Activated naive CD4-positive, alpha-beta T cell treated with anti-CD3 and anti-CD28 coated beads for 36 hours (primary cell): ENCODE measurements at regions not wholly inside any gene's neighbourhood (a gene's known extent, or its start where the extent isn't known, plus 50 kb on each side); places are given as distances from the start of the nearest gene placed in this dataset.
"Not testable (repeated sequence)": the region's sequence is repeated elsewhere in the genome, so short reads cannot be mapped to it uniquely, and the experiment has no call there.

Experiments
- CTCF ChIA-PET: fragments of 350-600 bp; sonication (Branson Sonifier 250); formaldehyde crosslinking; loops from one replicate; lab custom pipeline; 2021; ENCODE audit warnings: antibody characterized with exemption; lab: Charles Lee
- DNase-seq: peaks from one replicate; pipeline ENCODE4 v3.0.0-alpha.2; 2020
- H3K27ac Mint-ChIP-seq: one replicate; pipeline ENCODE4 v1.8.0; 2021; ENCODE audit warnings: mild to moderate bottlenecking, mixed read lengths
- H3K27me3 Mint-ChIP-seq: one replicate; pipeline ENCODE4 v1.8.0; 2021; ENCODE audit warnings: low read depth, mixed read lengths
- H3K36me3 Mint-ChIP-seq: one replicate; pipeline ENCODE4 v1.8.0; 2021; ENCODE audit warnings: low read depth, mixed read lengths
- H3K4me1 Mint-ChIP-seq: one replicate; pipeline ENCODE4 v1.8.0; 2021; ENCODE audit warnings: low read depth, mixed read lengths
- H3K4me3 Mint-ChIP-seq: one replicate; pipeline ENCODE4 v1.8.0; 2021; ENCODE audit warnings: mild to moderate bottlenecking, moderate library complexity, mixed read lengths
- H3K9me3 Mint-ChIP-seq: one replicate; pipeline ENCODE4 v1.8.0; 2021; ENCODE audit warnings: mixed read lengths
- intact Hi-C: fragments of 100-400 bp; cut with micrococcal nuclease; formaldehyde crosslinking; loops from one replicate; pipeline ENCODE4 v1.15.1; 2023

- no peaks in the 10 kb centered on the region for H3K9me3 Mint-ChIP-seq
- intact Hi-C loops, result no loop called here
- no peaks in the 10 kb centered on the region for H3K27me3 Mint-ChIP-seq
- H3K27ac Mint-ChIP-seq, result no peak overlapping the region
- H3K4me1 Mint-ChIP-seq, result peaks cover 16% of the 10 kb centered on the region
- no peak for DNase-seq
- H3K4me3 Mint-ChIP-seq, result no peak overlapping the region
- no peaks in the 10 kb centered on the region for H3K36me3 Mint-ChIP-seq
- CTCF ChIA-PET, result interaction anchor here (0.9 to 6.5 kb wide), 3 partner anchors 18 to 91 kb away, joined by 3 to 73 read pairs (median 3); no protein-coding TSS in a partner anchor
These were observed 96.0 kb upstream of the IGLL5 start for GRCh38 chr22:22791438-22792181.

GRCh38 chr22:22792205-22792786 lies 95.3 kb upstream of the IGLL5 start:
- H3K36me3 Mint-ChIP-seq, H3K4me3 Mint-ChIP-seq, intact Hi-C loops, DNase-seq, CTCF ChIA-PET, H3K9me3 Mint-ChIP-seq, H3K27ac Mint-ChIP-seq, H3K27me3 Mint-ChIP-seq: not testable (repeated sequence)
- H3K4me1 Mint-ChIP-seq, result peaks cover 16% of the 10 kb centered on the region

- H3K27ac Mint-ChIP-seq, H3K9me3 Mint-ChIP-seq, intact Hi-C loops, H3K27me3 Mint-ChIP-seq, DNase-seq, H3K4me1 Mint-ChIP-seq, H3K36me3 Mint-ChIP-seq, CTCF ChIA-PET, H3K4me3 Mint-ChIP-seq: not testable (repeated sequence)
These were observed 92.0 kb upstream of the IGLL5 start for GRCh38 chr22:22795639-22796038.

GRCh38 chr22:22796724-22797123 lies 90.9 kb upstream of the IGLL5 start:
- CTCF ChIA-PET, result interaction anchor here (1.0 to 2.0 kb wide), 2 partner anchors 14 to 88 kb away, joined by 3 to 5 read pairs; no protein-coding TSS in a partner anchor

DNA sequence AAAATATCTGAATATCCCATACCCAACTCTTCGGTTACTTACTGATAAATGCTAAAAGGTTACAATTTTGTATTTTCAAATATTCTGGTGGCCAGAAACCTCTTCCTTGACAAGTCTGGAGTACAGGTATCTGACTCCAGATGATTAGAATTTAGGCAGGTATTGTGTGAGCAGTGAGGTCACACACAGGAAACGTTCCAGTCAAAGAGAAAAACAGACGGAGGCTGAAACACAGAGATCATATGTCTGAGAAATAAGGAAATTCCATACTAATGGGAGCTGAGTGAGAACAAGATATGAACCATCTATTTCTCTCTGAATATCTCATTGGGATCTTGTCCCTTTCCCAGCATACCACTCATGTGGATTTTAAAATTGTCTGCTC lies 89.4 kb upstream of the IGLL5 start:
- no peaks in the 10 kb centered on the region for H3K9me3 Mint-ChIP-seq
- peaks cover 2% of the 10 kb centered on the region for H3K4me1 Mint-ChIP-seq
- no peaks in the 10 kb centered on the region for H3K27me3 Mint-ChIP-seq
- CTCF ChIA-PET, result interaction anchor here (0.6 to 4.1 kb wide), 8 partner anchors 9 to 334 kb away, joined by 3 to 20 read pairs (median 5); no protein-coding TSS in a partner anchor
- DNase-seq, result no peak
- H3K27ac Mint-ChIP-seq, result no peak overlapping the region
- intact Hi-C loops, result no loop called here
- no peak overlapping the region for H3K4me3 Mint-ChIP-seq
- no peaks in the 10 kb centered on the region for H3K36me3 Mint-ChIP-seq

More at GRCh38 chr22:22796724-22797123, 90.9 kb upstream of the IGLL5 start:
- no peaks in the 10 kb centered on the region for H3K36me3 Mint-ChIP-seq
- H3K27ac Mint-ChIP-seq, result no peak overlapping the region
- H3K27me3 Mint-ChIP-seq, result no peaks in the 10 kb centered on the region
- H3K4me1 Mint-ChIP-seq, result peaks cover 2% of the 10 kb centered on the region
- no peak for DNase-seq
- H3K4me3 Mint-ChIP-seq, result no peak overlapping the region
- intact Hi-C loops, result no loop called here
- no peaks in the 10 kb centered on the region for H3K9me3 Mint-ChIP-seq

GRCh38 chr22:22798716-22799115 lies 88.9 kb upstream of the IGLL5 start:
- H3K9me3 Mint-ChIP-seq, result no peaks in the 10 kb centered on the region
- no peak overlapping the region for H3K27ac Mint-ChIP-seq
- no peaks in the 10 kb centered on the region for H3K36me3 Mint-ChIP-seq
- intact Hi-C loops, result no loop called here
- H3K27me3 Mint-ChIP-seq, result no peaks in the 10 kb centered on the region
- H3K4me1 Mint-ChIP-seq, result peaks cover 2% of the 10 kb centered on the region
- no peak for DNase-seq
- CTCF ChIA-PET, result interaction anchor here (0.6 to 4.1 kb wide), 7 partner anchors 9 to 333 kb away, joined by 3 to 20 read pairs (median 5); no protein-coding TSS in a partner anchor
- H3K4me3 Mint-ChIP-seq, result no peak overlapping the region

DNA sequence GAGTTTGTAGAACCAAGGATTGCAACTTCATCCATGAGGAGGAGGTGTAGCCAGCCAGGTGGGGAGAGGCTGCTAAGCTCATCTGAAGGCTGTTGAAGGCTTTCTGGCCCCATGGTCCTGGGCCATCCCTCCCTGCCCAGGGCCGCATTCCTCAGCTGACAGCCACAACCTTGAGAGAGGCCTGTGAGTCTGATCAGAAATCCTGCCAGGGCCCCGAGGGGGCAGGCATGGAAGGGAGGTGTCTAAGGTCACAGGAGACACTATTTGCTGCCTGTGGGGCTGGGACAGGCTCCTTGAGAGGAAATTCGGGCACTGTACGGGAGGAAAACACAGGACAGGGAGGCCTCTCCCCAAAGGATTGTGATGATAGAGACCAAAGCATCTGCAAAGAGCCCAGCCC lies 88.1 kb upstream of the IGLL5 start:
- Mint-ChIP-seq H3K36me3 (no peaks in the 10 kb centered on the region), H3K27ac (no peak overlapping the region), H3K27me3 (no peaks in the 10 kb centered on the region), H3K4me3 (no peak overlapping the region), H3K4me1 (peaks cover 2% of the 10 kb centered on the region), H3K9me3 (no peaks in the 10 kb centered on the region)
- DNase-seq, result no peak
- intact Hi-C loops, result no loop called here
- CTCF ChIA-PET, result interaction anchor here (0.7 to 4.1 kb wide), 6 partner anchors 10 to 58 kb away, joined by 3 to 20 read pairs (median 6); no protein-coding TSS in a partner anchor

DNA sequence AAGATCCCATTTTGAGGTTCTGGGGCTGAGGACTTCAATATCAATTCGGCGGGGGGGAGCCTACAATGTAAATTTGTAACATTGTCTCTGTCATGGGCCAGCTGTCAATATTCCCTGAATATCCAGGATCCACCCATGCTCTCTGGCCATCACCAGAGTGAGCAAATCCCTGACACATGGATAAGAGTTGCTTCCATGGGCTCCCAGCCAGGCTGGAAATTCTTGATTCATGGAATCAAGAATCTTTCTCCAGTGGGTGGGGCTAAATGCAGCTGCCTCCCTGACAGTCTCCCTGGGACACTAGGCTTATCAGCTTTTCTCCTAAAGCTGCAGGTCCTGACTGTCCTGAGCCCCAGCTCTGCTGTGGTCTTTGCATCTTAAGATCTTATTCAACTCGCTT lies 86.9 kb upstream of the IGLL5 start:
- CTCF ChIA-PET, result interaction anchor here (1.5 to 4.1 kb wide), 3 partner anchors 9 to 83 kb away, joined by 4 to 20 read pairs (median 20); no protein-coding TSS in a partner anchor
- Mint-ChIP-seq H3K4me3 (no peak overlapping the region), H3K4me1 (peaks cover 2% of the 10 kb centered on the region), H3K27ac (no peak overlapping the region), H3K27me3 (no peaks in the 10 kb centered on the region), H3K9me3 (no peaks in the 10 kb centered on the region), H3K36me3 (no peaks in the 10 kb centered on the region)
- intact Hi-C loops, result no loop called here
- DNase-seq, result no peak

GRCh38 chr22:22802339-22802970 lies 85.2 kb upstream of the IGLL5 start:
- DNase-seq, result peak; percentile 49
- no peak overlapping the region for H3K27ac Mint-ChIP-seq
- no peak overlapping the region for H3K4me3 Mint-ChIP-seq
- H3K9me3 Mint-ChIP-seq, result no peaks in the 10 kb centered on the region
- peaks cover 2% of the 10 kb centered on the region for H3K4me1 Mint-ChIP-seq
- intact Hi-C loops, result no loop called here
- H3K36me3 Mint-ChIP-seq, result no peaks in the 10 kb centered on the region
- CTCF ChIA-PET, result interaction anchor here (0.7 to 1.8 kb wide), 13 partner anchors 14 to 339 kb away, joined by 3 to 8 read pairs (median 4); no protein-coding TSS in a partner anchor
- no peaks in the 10 kb centered on the region for H3K27me3 Mint-ChIP-seq

DNA sequence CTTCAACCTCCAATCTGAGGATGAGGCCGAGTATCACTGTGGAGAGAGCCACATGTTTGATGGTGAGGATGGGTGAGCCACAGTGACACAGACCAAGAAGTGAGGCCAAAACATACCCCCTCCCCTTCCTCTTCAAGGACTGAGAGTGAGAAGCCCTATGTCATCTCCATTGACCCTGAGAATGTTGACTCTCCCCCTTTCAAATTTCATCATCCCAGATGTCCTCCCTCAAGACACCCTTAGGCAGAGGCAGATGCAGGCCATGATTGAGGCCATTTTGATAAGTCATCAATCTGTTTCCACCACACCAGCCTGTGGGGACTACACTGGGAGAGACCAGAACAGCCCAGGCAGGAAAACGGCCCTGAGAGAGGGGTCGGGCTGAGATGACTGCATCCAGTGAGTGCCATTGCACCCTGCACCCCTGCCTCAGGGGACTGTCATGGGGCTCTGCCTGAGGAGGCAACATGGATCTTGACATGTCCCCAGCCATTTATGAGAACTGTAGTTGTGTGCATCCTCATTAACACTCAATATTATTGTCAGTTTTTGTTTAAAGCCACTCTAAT lies 84.2 kb upstream of the IGLL5 start:
- Mint-ChIP-seq H3K27ac (no peak overlapping the region), H3K4me3 (no peak overlapping the region), H3K9me3 (no peaks in the 10 kb centered on the region), H3K4me1 (peaks cover 2% of the 10 kb centered on the region), H3K36me3 (no peaks in the 10 kb centered on the region), H3K27me3 (no peaks in the 10 kb centered on the region)
- no peak for DNase-seq
- intact Hi-C loops, result no loop called here
- CTCF ChIA-PET, result interaction anchor here (1.2 kb wide), 2 partner anchors 81 to 156 kb away, joined by 3 to 8 read pairs; no protein-coding TSS in a partner anchor

DNA sequence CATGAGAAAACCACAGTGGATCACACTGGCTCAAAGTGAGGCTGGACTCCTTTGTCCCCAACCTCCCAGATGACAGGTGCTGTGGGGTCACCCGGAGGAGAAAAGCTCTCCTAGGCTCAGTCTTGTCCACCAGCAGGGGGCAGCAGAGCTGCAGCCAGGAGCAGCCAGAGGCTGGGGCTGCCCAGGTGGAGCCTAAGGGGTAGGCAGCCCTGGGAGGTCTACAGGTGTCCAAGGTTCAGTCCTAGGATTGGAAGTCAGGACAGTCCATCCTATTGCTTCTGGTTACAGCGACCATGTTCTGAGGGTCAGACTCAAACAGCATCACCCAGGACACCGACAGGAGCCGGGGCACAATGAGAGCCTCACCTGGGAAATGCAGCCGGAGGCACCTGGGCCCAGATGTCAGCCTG lies 77.6 kb upstream of the IGLL5 start:
- no peaks in the 10 kb centered on the region for H3K9me3 Mint-ChIP-seq
- H3K27ac Mint-ChIP-seq, result no peak overlapping the region
- intact Hi-C loops, result loop anchor here (1.0 to 2.0 kb wide), 4 partner anchors 39 to 146 kb away; no protein-coding TSS in a partner anchor
- no peaks in the 10 kb centered on the region for H3K36me3 Mint-ChIP-seq
- DNase-seq, result peak; percentile 80
- CTCF ChIA-PET, result interaction anchor here (0.7 to 9.8 kb wide), 31 partner anchors 10 to 350 kb away, joined by 3 to 120 read pairs (median 5); no protein-coding TSS in a partner anchor
- peaks cover 12% of the 10 kb centered on the region for H3K4me1 Mint-ChIP-seq
- H3K4me3 Mint-ChIP-seq, result no peak overlapping the region
- H3K27me3 Mint-ChIP-seq, result no peaks in the 10 kb centered on the region

DNA sequence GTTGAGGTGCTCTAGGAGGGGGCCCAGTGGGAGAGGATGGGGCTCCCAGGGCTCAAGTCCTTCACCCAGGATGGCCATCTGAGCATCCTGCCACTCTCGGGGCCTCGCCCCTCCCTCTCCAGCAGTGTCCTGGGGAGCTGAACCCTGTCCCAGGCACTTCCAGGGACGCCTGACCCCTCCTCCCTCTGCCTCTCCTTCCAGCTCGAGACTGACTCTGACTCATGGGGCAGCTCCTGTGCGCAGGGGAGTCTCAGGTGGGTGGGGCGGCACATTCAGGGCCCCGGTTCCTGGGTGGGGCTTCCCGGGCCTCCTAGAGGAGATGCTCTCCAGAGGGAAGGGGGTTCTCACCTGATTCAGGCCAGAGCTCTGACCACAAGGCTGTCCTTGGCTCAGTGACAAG lies 77.1 kb upstream of the IGLL5 start:
- no peaks in the 10 kb centered on the region for H3K36me3 Mint-ChIP-seq
- H3K4me3 Mint-ChIP-seq, result no peak overlapping the region
- H3K27ac Mint-ChIP-seq, result no peak overlapping the region
- DNase-seq, result no peak
- H3K4me1 Mint-ChIP-seq, result peaks cover 15% of the 10 kb centered on the region
- intact Hi-C loops, result loop anchor here (1.0 to 2.0 kb wide), 4 partner anchors 38 to 146 kb away; no protein-coding TSS in a partner anchor
- H3K27me3 Mint-ChIP-seq, result no peaks in the 10 kb centered on the region
- H3K9me3 Mint-ChIP-seq, result no peaks in the 10 kb centered on the region
- CTCF ChIA-PET, result interaction anchor here (0.7 to 9.8 kb wide), 30 partner anchors 10 to 351 kb away, joined by 3 to 120 read pairs (median 5); no protein-coding TSS in a partner anchor
